ENCODE measurements at regions not wholly inside any gene's neighbourhood (a gene's known extent, or its start where the extent isn't known, plus 50 kb on each side); places are given as distances from the start of the nearest gene placed in this dataset.

DNA sequence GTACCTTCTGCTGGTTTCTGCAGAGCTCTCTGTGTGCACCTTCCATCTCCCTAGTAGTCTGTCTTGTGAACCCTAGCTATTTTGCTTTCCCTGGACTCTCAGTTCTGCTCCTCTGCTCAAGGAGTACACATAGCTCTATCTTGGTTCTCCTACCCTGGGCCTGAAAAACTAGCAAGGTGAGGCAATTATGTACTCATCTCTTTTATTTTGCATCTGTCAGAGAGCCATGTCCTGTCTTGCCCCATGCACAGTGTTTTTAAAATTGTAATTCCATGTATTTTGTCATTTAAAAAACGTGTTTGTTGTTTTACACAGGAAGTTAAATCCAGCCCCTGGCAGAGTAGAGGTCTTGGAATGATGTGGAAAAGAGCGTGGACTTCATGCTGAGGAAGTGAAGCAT, 684.9 kb upstream of the CPEB2 start (continued):
- TF ChIP-seq, protein P1, sequence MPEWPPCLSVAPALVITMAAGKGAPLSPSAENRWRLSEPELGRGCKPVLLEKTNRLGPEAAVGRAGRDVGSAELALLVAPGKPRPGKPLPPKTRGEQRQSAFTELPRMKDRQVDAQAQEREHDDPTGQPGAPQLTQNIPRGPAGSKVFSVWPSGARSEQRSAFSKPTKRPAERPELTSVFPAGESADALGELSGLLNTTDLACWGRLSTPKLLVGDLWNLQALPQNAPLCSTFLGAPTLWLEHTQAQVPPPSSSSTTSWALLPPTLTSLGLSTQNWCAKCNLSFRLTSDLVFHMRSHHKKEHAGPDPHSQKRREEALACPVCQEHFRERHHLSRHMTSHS (tag by site-specific recombination; IDR thresholded peaks at IDR 0.05): no peak
- no peak for TF ChIP-seq ZNF621 (tag by site-specific recombination; IDR thresholded peaks at IDR 0.05)
- TF ChIP-seq ZNF354C (tag by site-specific recombination; IDR thresholded peaks at IDR 0.05; ENCODE audit: borderline replicate concordance, low read depth): no peak
- no peak for TF ChIP-seq MYNN (tag by site-specific recombination; IDR thresholded peaks at IDR 0.05; ENCODE audit: borderline replicate concordance)
- no peak for TF ChIP-seq ZNF341 (tag by site-specific recombination; IDR thresholded peaks at IDR 0.05; ENCODE audit: low read depth)
- TF ChIP-seq, protein P2, sequence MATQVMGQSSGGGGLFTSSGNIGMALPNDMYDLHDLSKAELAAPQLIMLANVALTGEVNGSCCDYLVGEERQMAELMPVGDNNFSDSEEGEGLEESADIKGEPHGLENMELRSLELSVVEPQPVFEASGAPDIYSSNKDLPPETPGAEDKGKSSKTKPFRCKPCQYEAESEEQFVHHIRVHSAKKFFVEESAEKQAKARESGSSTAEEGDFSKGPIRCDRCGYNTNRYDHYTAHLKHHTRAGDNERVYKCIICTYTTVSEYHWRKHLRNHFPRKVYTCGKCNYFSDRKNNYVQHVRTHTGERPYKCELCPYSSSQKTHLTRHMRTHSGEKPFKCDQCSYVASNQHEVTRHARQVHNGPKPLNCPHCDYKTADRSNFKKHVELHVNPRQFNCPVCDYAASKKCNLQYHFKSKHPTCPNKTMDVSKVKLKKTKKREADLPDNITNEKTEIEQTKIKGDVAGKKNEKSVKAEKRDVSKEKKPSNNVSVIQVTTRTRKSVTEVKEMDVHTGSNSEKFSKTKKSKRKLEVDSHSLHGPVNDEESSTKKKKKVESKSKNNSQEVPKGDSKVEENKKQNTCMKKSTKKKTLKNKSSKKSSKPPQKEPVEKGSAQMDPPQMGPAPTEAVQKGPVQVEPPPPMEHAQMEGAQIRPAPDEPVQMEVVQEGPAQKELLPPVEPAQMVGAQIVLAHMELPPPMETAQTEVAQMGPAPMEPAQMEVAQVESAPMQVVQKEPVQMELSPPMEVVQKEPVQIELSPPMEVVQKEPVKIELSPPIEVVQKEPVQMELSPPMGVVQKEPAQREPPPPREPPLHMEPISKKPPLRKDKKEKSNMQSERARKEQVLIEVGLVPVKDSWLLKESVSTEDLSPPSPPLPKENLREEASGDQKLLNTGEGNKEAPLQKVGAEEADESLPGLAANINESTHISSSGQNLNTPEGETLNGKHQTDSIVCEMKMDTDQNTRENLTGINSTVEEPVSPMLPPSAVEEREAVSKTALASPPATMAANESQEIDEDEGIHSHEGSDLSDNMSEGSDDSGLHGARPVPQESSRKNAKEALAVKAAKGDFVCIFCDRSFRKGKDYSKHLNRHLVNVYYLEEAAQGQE (tag by site-specific recombination; IDR thresholded peaks at IDR 0.05): no peak
- no peak for TF ChIP-seq ZNF600 (tag by site-specific recombination; IDR thresholded peaks at IDR 0.05)
- no peak for TF ChIP-seq ZNF433 (tag by site-specific recombination; IDR thresholded peaks at IDR 0.05; ENCODE audit: low read depth)
- no peak for TF ChIP-seq ZNF10 (tag by site-specific recombination; IDR thresholded peaks at IDR 0.05)
- TF ChIP-seq, protein P3, sequence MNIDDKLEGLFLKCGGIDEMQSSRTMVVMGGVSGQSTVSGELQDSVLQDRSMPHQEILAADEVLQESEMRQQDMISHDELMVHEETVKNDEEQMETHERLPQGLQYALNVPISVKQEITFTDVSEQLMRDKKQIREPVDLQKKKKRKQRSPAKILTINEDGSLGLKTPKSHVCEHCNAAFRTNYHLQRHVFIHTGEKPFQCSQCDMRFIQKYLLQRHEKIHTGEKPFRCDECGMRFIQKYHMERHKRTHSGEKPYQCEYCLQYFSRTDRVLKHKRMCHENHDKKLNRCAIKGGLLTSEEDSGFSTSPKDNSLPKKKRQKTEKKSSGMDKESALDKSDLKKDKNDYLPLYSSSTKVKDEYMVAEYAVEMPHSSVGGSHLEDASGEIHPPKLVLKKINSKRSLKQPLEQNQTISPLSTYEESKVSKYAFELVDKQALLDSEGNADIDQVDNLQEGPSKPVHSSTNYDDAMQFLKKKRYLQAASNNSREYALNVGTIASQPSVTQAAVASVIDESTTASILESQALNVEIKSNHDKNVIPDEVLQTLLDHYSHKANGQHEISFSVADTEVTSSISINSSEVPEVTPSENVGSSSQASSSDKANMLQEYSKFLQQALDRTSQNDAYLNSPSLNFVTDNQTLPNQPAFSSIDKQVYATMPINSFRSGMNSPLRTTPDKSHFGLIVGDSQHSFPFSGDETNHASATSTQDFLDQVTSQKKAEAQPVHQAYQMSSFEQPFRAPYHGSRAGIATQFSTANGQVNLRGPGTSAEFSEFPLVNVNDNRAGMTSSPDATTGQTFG (tag by site-specific recombination; IDR thresholded peaks at IDR 0.05; ENCODE audit: borderline replicate concordance): no peak
- no peak for TF ChIP-seq ZNF169 (tag by site-specific recombination; IDR thresholded peaks at IDR 0.05)
- TF ChIP-seq ZNF366 (tag by site-specific recombination; conservative IDR thresholded peaks at IDR 0.05): no peak
- TF ChIP-seq TRIM28 (IDR thresholded peaks at IDR 0.05; ENCODE audit: borderline replicate concordance, low read length): no peak

DNA sequence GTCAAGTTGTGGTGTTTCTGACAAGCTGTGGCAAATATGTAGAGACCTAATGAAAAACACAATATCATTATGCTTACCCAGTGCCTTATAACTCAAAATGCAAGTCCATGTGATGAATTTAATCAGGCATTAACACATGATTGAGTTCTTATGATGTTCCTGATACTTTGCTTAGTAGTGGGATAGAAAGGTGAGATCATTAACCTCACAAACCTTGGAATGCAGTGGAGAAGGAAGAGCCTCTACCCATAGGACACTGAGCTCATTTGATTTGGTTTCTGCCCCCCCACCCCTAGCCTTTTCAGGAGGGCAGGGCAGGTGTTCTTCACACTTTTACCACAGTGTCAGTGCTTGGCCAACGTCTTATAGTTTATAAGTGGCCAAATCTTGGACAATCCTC, 683.6 kb upstream of the CPEB2 start:
- H3K4me1 ChIP-seq (ENCODE audit: control insufficient read depth, insufficient read depth, low read length): no peaks in the 10 kb centered on the region
- no peak overlapping the region for H3K27ac ChIP-seq (ENCODE audit: extremely low read depth, low read depth, low read length)
- H3K9me3 ChIP-seq (ENCODE audit: control insufficient read depth, insufficient read depth, low read depth, low read length): no peaks in the 10 kb centered on the region
- CTCF ChIA-PET: no interaction called here
- POLR2A ChIA-PET: no interaction called here
- no peak overlapping the region for H3K4me3 ChIP-seq (ENCODE audit: low read depth, low read length)
- H3K36me3 ChIP-seq (ENCODE audit: control insufficient read depth in 2 of 2, insufficient read depth in 1 of 2, low read length in 2 of 2): no peaks in the 10 kb centered on the region
- TF ChIP-seq ZSCAN23 (tag by site-specific recombination; IDR thresholded peaks at IDR 0.05): no peak
- TF ChIP-seq ZNF596 (tag by site-specific recombination; IDR thresholded peaks at IDR 0.05): no peak
- TF ChIP-seq, protein P3 (tag by site-specific recombination; IDR thresholded peaks at IDR 0.05; ENCODE audit: borderline replicate concordance): no peak
- no peak for TF ChIP-seq ZFP37 (tag by site-specific recombination; IDR thresholded peaks at IDR 0.05)
- TF ChIP-seq ZNF138 (tag by site-specific recombination; IDR thresholded peaks at IDR 0.05; ENCODE audit: borderline replicate concordance): no peak
- no peak for TF ChIP-seq ZNF10 (tag by site-specific recombination; IDR thresholded peaks at IDR 0.05)
- no peak for TF ChIP-seq ZNF843 (tag by site-specific recombination; IDR thresholded peaks at IDR 0.05)
- no peak for TF ChIP-seq ZNF140 (tag by site-specific recombination; IDR thresholded peaks at IDR 0.05)
- TF ChIP-seq ZFP41 (tag by site-specific recombination; IDR thresholded peaks at IDR 0.05; ENCODE audit: borderline replicate concordance): no peak
- no peak for TF ChIP-seq ZNF624 (tag by site-specific recombination; IDR thresholded peaks at IDR 0.05)
- TF ChIP-seq ZNF112 (tag by site-specific recombination; IDR thresholded peaks at IDR 0.05): no peak
- TF ChIP-seq YY2 (tag by site-specific recombination; IDR thresholded peaks at IDR 0.05): no peak
- TF ChIP-seq, protein P4, sequence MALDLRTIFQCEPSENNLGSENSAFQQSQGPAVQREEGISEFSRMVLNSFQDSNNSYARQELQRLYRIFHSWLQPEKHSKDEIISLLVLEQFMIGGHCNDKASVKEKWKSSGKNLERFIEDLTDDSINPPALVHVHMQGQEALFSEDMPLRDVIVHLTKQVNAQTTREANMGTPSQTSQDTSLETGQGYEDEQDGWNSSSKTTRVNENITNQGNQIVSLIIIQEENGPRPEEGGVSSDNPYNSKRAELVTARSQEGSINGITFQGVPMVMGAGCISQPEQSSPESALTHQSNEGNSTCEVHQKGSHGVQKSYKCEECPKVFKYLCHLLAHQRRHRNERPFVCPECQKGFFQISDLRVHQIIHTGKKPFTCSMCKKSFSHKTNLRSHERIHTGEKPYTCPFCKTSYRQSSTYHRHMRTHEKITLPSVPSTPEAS (tag by site-specific recombination; IDR thresholded peaks at IDR 0.05): no peak

Data from HEK293 (cell line).